AG04450 (cell line): ENCODE measurements at regions not wholly inside any gene's neighbourhood (a gene's known extent, or its start where the extent isn't known, plus 50 kb on each side); places are given as distances from the start of the nearest gene placed in this dataset.
"Not testable (repeated sequence)": the region's sequence is repeated elsewhere in the genome, so short reads cannot be mapped to it uniquely, and the experiment has no call there.

Experiments used
- CTCF ChIA-PET: fragments of 300-600, 350-600 bp; formaldehyde crosslinking; extraction: SDS; loops from one replicate; lab custom pipeline; 2022; ENCODE audit warnings: antibody characterized with exemption, inconsistent platforms; lab: Charles Lee
- POLR2A ChIA-PET: fragments of 350-600 bp; formaldehyde crosslinking; extraction: SDS; loops from one replicate; lab custom pipeline; 2021; ENCODE audit warnings: antibody characterized with exemption, inconsistent platforms; lab: Yijun Ruan, JAX
- DNase-seq: peaks from one replicate; pipeline ENCODE4 v3.0.0-alpha.2; 2011; ENCODE audit warnings: low read depth, low spot score
- H3K27ac ChIP-seq: one replicate; pipeline ENCODE4 v1.5.1; 2012; ENCODE audit warnings: low read depth, low read length, control low read depth
- H3K27me3 ChIP-seq: one replicate; pipeline ENCODE4 v1.6.0; 2012; ENCODE audit warnings: low read length; ENCODE audit not compliant: control insufficient read depth, insufficient read depth
- H3K4me3 ChIP-seq: 2 replicates; pipeline ENCODE4 v1.5.1; 2011; ENCODE audit warnings: mild to moderate bottlenecking, low read depth, low read length, control low read depth
- H3K9me3 ChIP-seq: 2 replicates; pipeline ENCODE4 v1.5.1; 2012; ENCODE audit warnings: low read length; ENCODE audit not compliant: control insufficient read depth, insufficient read depth
- TF ChIP-seq, protein P1 (sequence below): IDR thresholded peaks from 2 replicates; pipeline ENCODE4 v1.5.1; 2011; ENCODE audit warnings: low read depth, low read length, control low read depth, inconsistent platforms

GRCh38 chr1:81183553-81183952 is 617.2 kb upstream of the ADGRL2 start:
- H3K27me3 ChIP-seq = no peaks in the 10 kb centered on the region
- no peak overlapping the region for H3K4me3 ChIP-seq
- POLR2A ChIA-PET = no interaction called here
- CTCF ChIA-PET = interaction anchor here (1.2 kb wide), 1 partner anchor 24 kb away, joined by 3 read pairs; no protein-coding TSS in a partner anchor
- DNase-seq = no peak
- H3K9me3 ChIP-seq = no peaks in the 10 kb centered on the region; the same call in none of the 2 replicates
- no peak overlapping the region for H3K27ac ChIP-seq
- TF ChIP-seq, protein P1, sequence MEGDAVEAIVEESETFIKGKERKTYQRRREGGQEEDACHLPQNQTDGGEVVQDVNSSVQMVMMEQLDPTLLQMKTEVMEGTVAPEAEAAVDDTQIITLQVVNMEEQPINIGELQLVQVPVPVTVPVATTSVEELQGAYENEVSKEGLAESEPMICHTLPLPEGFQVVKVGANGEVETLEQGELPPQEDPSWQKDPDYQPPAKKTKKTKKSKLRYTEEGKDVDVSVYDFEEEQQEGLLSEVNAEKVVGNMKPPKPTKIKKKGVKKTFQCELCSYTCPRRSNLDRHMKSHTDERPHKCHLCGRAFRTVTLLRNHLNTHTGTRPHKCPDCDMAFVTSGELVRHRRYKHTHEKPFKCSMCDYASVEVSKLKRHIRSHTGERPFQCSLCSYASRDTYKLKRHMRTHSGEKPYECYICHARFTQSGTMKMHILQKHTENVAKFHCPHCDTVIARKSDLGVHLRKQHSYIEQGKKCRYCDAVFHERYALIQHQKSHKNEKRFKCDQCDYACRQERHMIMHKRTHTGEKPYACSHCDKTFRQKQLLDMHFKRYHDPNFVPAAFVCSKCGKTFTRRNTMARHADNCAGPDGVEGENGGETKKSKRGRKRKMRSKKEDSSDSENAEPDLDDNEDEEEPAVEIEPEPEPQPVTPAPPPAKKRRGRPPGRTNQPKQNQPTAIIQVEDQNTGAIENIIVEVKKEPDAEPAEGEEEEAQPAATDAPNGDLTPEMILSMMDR = no peak

GRCh38 chr1:81183051-81183450 is 617.7 kb upstream of the ADGRL2 start:
- ChIA-PET CTCF (interaction anchor here (0.7 to 1.2 kb wide), 2 partner anchors 23 to 337 kb away, joined by 3 read pairs; no protein-coding TSS in a partner anchor), POLR2A (no interaction called here)
- Histone ChIP-seq H3K4me3 (no peak overlapping the region), H3K27me3 (no peaks in the 10 kb centered on the region), H3K9me3 (no peaks in the 10 kb centered on the region; the same call in none of the 2 replicates), H3K27ac (no peak overlapping the region)
- TF ChIP-seq, protein P1 = no peak
- DNase-seq = no peak

- H3K9me3 ChIP-seq = peaks cover 2% of the 10 kb centered on the region
- H3K27me3 ChIP-seq = no peaks in the 10 kb centered on the region
- TF ChIP-seq, protein P1 = no peak
- no peak overlapping the region for H3K27ac ChIP-seq
- no peak overlapping the region for H3K4me3 ChIP-seq
- DNase-seq = peak; percentile 94
- CTCF ChIA-PET = no interaction called here
- POLR2A ChIA-PET = interaction anchor here (1.0 kb wide), 1 partner anchor 20 kb away, joined by 3 read pairs; no protein-coding TSS in a partner anchor
Measured at GRCh38 chr1:81179242-81179641, 621.5 kb upstream of the ADGRL2 start.

DNA sequence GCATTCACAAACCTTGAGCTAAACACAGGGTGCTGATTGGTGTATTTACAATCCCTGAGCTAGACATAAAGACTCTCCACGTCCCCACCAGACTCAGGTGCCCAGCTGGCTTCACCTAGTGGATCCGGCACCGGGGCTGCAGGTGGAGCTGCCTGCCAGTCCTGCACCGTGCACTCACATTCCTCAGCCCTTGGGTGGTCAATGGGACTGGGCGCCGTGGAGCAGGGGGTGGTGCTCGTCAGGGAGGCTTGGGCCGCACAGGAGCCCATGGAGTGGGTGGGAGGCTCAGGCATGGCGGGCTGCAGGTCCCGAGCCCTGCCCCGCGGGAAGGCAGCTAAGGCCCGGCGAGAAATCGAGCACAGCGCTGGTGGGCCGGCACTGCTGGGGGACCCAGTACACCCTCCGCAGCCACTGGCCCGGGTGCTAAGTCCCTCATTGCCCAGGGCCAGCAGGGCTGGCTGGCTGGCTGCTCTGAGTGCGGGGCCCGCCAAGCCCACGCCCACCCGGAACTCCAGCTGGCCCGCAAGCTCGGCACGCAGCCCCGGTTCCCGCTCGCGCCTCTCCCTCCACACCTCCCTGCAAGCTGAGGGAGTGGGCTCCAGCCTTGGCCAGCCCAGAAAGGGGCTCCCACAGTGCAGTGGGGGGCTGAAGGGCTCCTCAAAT is 622.2 kb upstream of the ADGRL2 start:
- POLR2A ChIA-PET, H3K9me3 ChIP-seq, DNase-seq, H3K27me3 ChIP-seq, CTCF ChIA-PET, H3K4me3 ChIP-seq: not testable (repeated sequence)
- H3K27ac ChIP-seq = peak overlapping the region; percentile 76

DNA sequence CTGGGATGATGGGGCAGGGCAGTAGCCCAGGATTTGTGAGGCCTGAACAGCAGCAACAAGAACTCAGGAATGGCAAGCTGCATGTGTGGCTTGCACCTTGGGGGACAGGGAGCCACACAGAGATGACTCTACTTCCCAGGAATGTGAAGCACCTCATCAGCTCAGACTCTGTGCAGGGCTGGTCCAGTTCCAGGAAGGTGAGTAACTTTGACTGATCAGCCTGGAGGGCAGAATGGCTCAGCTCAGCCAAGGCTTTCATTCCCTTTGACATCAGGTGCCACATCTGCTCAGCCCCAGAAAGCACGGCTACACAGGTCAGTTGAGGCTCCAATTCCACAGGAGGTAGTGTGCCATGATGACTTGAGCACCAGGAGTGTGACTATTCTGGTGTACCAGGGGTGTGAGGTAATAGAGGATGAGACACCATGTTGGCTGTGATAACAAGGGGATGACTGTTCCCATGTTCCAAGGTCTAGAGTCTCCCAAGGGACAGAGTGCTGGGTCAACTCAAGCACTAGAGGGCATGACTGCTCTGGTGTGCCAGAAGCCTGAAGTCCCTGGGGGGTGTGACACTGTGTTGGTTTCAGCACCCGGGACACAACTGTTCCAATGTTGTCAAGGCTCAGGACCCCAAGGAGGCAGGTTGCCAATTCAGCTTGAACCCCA is 625.8 kb upstream of the ADGRL2 start:
- Histone ChIP-seq H3K9me3 (peaks cover 13% of the 10 kb centered on the region), H3K27ac (no peak overlapping the region), H3K4me3 (no peak overlapping the region), H3K27me3 (no peaks in the 10 kb centered on the region)
- TF ChIP-seq, protein P1 = no peak
- ChIA-PET CTCF (no interaction called here), POLR2A (no interaction called here)
- DNase-seq = no peak
